22Rv1 (cell line): ENCODE measurements at regions not wholly inside any gene's neighbourhood (a gene's known extent, or its start where the extent isn't known, plus 50 kb on each side); places are given as distances from the start of the nearest gene placed in this dataset.

Source experiments
- CTCF ChIP-seq: fragments of 450-650 bp; IDR thresholded peaks from 2 replicates; pipeline ENCODE4 v1.5.1; 2017; ENCODE audit warnings: mild to moderate bottlenecking
- ZFX ChIP-seq: fragments of 450-650 bp; IDR thresholded peaks from 2 replicates; pipeline ENCODE4 v1.6.1; 2017; ENCODE audit warnings: antibody characterized with exemption, borderline replicate concordance

DNA sequence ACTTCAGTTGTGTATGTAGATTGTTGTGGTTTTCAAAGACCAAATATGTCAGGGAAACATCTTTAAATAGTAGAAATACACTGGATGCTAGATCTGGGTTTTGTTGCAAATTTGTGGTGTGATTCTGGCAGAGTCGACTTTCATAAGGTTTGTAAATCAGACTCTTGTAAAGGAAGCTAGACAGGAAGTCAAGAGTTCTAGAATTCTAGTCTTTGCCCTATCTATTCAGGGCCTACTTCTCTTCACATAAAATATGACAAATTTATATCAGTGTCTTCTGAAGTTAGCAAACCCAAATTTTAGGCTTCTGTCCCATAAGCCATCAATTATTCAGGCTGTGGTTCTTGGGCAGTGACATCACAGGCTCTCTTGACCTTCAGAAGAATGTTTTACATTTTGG, 1579.2 kb upstream of the PIK3C3 start:
- TF ChIP-seq CTCF (no peak), ZFX (no peak)
